Testis (tissue), 2 donors: ENCODE measurements at regions not wholly inside any gene's neighbourhood (a gene's known extent, or its start where the extent isn't known, plus 50 kb on each side); places are given as distances from the start of the nearest gene placed in this dataset.

Source experiments
- DNase-seq: peaks from one replicate; pipeline ENCODE4 v3.0.0-alpha.2; 2019
- H3K27ac ChIP-seq, 2 donors: fragments of 200-600 bp; sonication (generic); one replicate each; pipeline ENCODE4 v1.5.1; 2019
- H3K27me3 ChIP-seq: fragments of 200-600 bp; sonication (generic); one replicate; pipeline ENCODE4 v1.5.1; 2019
- H3K36me3 ChIP-seq: fragments of 200-600 bp; sonication (generic); one replicate; pipeline ENCODE4 v1.5.1; 2017; ENCODE audit warnings: low read depth; ENCODE audit errors: missing control alignments
- H3K4me1 ChIP-seq: fragments of 200-600 bp; sonication (generic); one replicate; pipeline ENCODE4 v1.5.1; 2019
- H3K4me3 ChIP-seq, 2 donors: fragments of 200-600 bp; sonication (generic); one replicate each; pipeline ENCODE4 v1.5.1; 2017 to 2019
- H3K9me3 ChIP-seq: fragments of 200-600 bp; sonication (generic); one replicate; pipeline ENCODE4 v1.5.1; 2017
- POLR2A ChIP-seq: fragments of 450-650 bp; IDR thresholded peaks from one replicate; pipeline ENCODE4 v1.6.1; 2017; ENCODE audit warnings: antibody characterized with exemption, mild to moderate bottlenecking, moderate library complexity
- WGBS, 2 donors: methylation state at CpG; one replicate each; pipeline ENCODE4 v1.1.5; 2018; 5-methylcytosine and 5-hydroxymethylcytosine counted together
- intact Hi-C: fragments of 100-400 bp; cut with DNase I; formaldehyde crosslinking; loops from one replicate; pipeline ENCODE4 v1.15.1; 2023; ENCODE audit warnings: low total_unique reads
- TF ChIP-seq, protein P1 (sequence below), 3 experiments: fragments of 450-650 bp in 2 of 3; fragments of 200-600 bp in 1 of 3; sonication (generic) in 1 of 3; IDR thresholded peaks; one replicate each; pipeline ENCODE4 v1.5.1; 2016 to 2019; ENCODE audit warnings: antibody characterized with exemption in 3 of 3, mild to moderate bottlenecking in 2 of 3, moderate library complexity in 1 of 3

DNA sequence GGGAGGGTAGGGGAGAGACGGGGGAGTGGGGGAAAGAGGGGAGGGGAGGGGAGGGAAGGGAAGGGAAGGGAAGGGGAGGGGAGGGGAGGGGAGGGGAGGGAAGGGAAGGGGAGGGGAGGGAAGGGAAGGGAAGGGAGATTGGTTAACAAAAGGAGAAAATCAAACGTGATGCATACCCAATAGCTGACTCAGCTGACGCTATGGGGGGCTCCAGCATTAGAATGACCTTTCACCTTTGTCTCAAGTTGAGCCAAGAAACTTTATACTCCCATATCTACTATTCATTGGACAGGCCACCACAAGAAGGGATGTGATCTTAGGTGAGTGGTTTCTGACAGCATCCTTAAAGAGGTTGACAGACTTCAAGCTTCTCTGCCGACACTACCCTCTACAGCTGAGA lies 432.8 kb upstream of the CDH5 start:
- H3K27ac ChIP-seq, result no peak overlapping the region
- TF ChIP-seq, protein P1, sequence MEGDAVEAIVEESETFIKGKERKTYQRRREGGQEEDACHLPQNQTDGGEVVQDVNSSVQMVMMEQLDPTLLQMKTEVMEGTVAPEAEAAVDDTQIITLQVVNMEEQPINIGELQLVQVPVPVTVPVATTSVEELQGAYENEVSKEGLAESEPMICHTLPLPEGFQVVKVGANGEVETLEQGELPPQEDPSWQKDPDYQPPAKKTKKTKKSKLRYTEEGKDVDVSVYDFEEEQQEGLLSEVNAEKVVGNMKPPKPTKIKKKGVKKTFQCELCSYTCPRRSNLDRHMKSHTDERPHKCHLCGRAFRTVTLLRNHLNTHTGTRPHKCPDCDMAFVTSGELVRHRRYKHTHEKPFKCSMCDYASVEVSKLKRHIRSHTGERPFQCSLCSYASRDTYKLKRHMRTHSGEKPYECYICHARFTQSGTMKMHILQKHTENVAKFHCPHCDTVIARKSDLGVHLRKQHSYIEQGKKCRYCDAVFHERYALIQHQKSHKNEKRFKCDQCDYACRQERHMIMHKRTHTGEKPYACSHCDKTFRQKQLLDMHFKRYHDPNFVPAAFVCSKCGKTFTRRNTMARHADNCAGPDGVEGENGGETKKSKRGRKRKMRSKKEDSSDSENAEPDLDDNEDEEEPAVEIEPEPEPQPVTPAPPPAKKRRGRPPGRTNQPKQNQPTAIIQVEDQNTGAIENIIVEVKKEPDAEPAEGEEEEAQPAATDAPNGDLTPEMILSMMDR (IDR thresholded peaks at IDR 0.05), result no peak
- no peak for TF ChIP-seq POLR2A
- H3K4me1 ChIP-seq, result no peaks in the 10 kb centered on the region
- H3K27me3 ChIP-seq, result no peaks in the 10 kb centered on the region
- no peak overlapping the region for H3K4me3 ChIP-seq
- intact Hi-C loops, result no loop called here
- no peak for DNase-seq
- 62 to 90% methylated on average over 4 of the region's 4 CpGs for whole genome bisulfite sequencing, 2 donors
- no peaks in the 10 kb centered on the region for H3K36me3 ChIP-seq
- no peaks in the 10 kb centered on the region for H3K9me3 ChIP-seq

DNA sequence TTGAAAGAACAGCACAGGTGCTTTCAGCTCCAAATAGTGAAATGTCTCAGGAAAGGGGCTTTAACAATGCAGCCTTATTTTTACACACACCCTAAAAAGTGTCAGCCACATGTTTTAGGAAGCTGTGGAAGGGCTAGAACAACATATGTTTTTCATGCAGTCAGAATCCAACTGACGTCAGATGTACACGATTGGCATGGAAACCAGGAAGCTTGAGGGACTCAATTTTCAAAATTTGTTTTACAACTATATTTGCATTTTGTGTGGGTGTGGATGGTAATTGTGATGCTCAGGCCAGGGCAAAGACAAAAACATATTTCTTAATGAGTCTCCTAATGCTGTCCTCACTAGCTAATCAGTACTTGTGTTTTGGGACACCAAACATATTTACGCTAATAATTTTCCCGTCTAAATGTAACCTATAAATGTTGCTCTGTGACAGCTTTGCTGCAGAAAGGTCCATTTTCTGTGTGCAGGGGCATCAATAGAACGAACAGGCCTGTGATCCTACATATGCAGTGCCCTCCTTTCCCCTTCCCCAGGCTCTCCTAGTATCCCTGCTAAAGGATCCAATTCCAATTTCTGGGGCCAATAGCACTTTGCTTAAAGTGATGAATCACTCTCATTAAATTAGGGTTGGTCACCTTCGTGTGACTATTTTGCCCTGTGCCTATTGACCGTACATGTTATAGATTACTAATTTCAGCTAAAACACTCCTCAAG lies 434.0 kb upstream of the CDH5 start:
- no peak overlapping the region for H3K27ac ChIP-seq
- intact Hi-C loops, result no loop called here
- 80 to 85% methylated on average over 7 of the region's 7 CpGs for WGBS, 2 donors

DNA sequence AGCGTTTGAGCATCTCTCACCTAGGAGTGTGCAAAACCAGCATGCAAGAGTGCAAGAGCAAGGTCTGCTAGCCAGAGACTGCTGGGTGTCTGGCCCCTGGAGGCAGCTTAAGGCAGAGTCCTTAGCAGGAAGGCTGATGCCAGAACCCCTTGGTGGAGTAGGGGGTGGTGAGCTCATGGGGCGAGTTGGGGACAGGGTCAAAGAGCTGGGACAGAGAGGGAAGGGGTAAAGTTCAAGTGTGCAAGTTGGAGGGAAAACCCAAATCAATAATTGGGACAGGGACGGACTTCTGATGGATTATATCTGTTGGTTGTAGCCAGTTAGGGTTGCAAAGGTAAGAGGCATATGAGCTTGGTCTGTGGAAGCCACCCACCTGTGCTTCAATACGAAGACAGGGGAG lies 443.6 kb upstream of the CDH5 start:
- intact Hi-C loops, result no loop called here
- no peaks in the 10 kb centered on the region for H3K4me1 ChIP-seq
- no peak for DNase-seq
- WGBS, 2 donors, result 85 to 88% methylated on average over 4 of the region's 4 CpGs
- no peak overlapping the region for H3K27ac ChIP-seq
- TF ChIP-seq, protein P1 (IDR thresholded peaks at IDR 0.05), result no peak
- no peak for TF ChIP-seq POLR2A
- H3K36me3 ChIP-seq, result no peaks in the 10 kb centered on the region
- H3K9me3 ChIP-seq, result no peaks in the 10 kb centered on the region
- H3K4me3 ChIP-seq, result no peak overlapping the region
- no peaks in the 10 kb centered on the region for H3K27me3 ChIP-seq

More for the DNA sequence above, 434.0 kb upstream of the CDH5 start:
- TF ChIP-seq, protein P1 (IDR thresholded peaks at IDR 0.05), result no peak
- TF ChIP-seq POLR2A, result no peak
- Histone ChIP-seq H3K4me1 (no peaks in the 10 kb centered on the region), H3K27me3 (no peaks in the 10 kb centered on the region), H3K4me3 (no peak overlapping the region), H3K36me3 (no peaks in the 10 kb centered on the region), H3K9me3 (no peaks in the 10 kb centered on the region)
- DNase-seq, result no peak

DNA sequence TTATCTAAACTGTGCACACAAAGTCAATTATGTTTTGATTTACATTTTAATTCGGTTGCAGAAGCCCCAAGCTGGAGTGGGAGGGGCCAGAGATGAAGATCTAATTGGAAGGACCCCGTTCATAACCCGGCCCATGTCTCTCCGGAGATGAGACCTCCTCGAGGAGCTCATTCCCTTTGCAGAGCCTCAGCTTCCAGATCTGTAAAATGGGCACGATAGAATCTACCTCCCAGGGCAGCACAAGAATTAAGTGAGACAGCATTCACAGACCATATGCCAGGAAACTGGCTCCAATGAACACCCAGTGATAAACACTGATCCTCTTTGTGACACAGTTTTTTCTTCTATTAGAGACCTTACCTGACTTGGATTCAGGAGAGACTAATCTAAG lies 446.5 kb upstream of the CDH5 start:
- no peaks in the 10 kb centered on the region for H3K27me3 ChIP-seq
- no peak for TF ChIP-seq POLR2A
- TF ChIP-seq, protein P1 (IDR thresholded peaks at IDR 0.05), result no peak
- DNase-seq, result no peak
- intact Hi-C loops, result no loop called here
- H3K9me3 ChIP-seq, result no peaks in the 10 kb centered on the region
- 53 to 56% methylated on average over 6 of the region's 6 CpGs for WGBS, 2 donors
- no peak overlapping the region for H3K27ac ChIP-seq
- H3K4me1 ChIP-seq, result no peaks in the 10 kb centered on the region
- H3K36me3 ChIP-seq, result no peaks in the 10 kb centered on the region
- H3K4me3 ChIP-seq, result no peak overlapping the region
